H1 (cell line): ENCODE measurements at regions not wholly inside any gene's neighbourhood (a gene's known extent, or its start where the extent isn't known, plus 50 kb on each side); places are given as distances from the start of the nearest gene placed in this dataset.

Source experiments
- CTCF ChIA-PET: fragments of 300-600 bp; sonication (Branson Sonifier 250); formaldehyde crosslinking; loops from one replicate; lab custom pipeline; 2021; ENCODE audit not compliant: partially characterized antibody; lab: Charles Lee
- POLR2A ChIA-PET: fragments of 300-600 bp; sonication (Branson Sonifier 250); formaldehyde crosslinking; loops from one replicate; lab custom pipeline; 2021; ENCODE audit warnings: inconsistent platforms; ENCODE audit not compliant: partially characterized antibody; lab: Charles Lee
- DNase-seq, 2 experiments: peaks; one replicate each; pipeline versions ENCODE4 v3.0.0 to v3.0.0-alpha.2; 2010 to 2022; ENCODE audit warnings: low spot score in 2 of 2, low read depth in 1 of 2, mixed read lengths in 1 of 2
- FAIRE-seq: peaks from 2 replicates; lab custom pipeline; 2011; peaks lifted over from hg19 to GRCh38; lab: Jason Lieb, UNC
- H2AFZ ChIP-seq: 2 replicates; pipeline ENCODE4 v1.8.1; 2012; ENCODE audit warnings: low read length, inconsistent platforms
- H2AK5ac ChIP-seq: 2 replicates; pipeline ENCODE4 v1.6.1; 2013; ENCODE audit warnings: low read depth, low read length
- H2BK120ac ChIP-seq: replicated peaks from 2 replicates; pipeline ENCODE3; 2013; ENCODE audit warnings: low read depth, low read length, inconsistent platforms
- H2BK12ac ChIP-seq: 2 replicates; pipeline ENCODE4 v1.6.1; 2013; ENCODE audit warnings: low read depth, low read length
- H2BK15ac ChIP-seq: 2 replicates; pipeline ENCODE4 v1.6.1; 2013; ENCODE audit warnings: low read length
- H2BK20ac ChIP-seq: 2 replicates; pipeline ENCODE4 v1.6.1; 2013; ENCODE audit warnings: low read length
- H2BK5ac ChIP-seq: 2 replicates; pipeline ENCODE4 v1.6.1; 2013; ENCODE audit warnings: low read depth, low read length
- H3K14ac ChIP-seq: 2 replicates; pipeline ENCODE4 v1.6.1; 2013; ENCODE audit warnings: inconsistent platforms; ENCODE audit not compliant: insufficient read length
- H3K18ac ChIP-seq: 2 replicates; pipeline ENCODE4 v1.6.1; 2013; ENCODE audit warnings: low read length; ENCODE audit errors: extremely low read depth
- H3K23ac ChIP-seq: 2 replicates; pipeline ENCODE4 v1.6.1; 2013; ENCODE audit warnings: inconsistent platforms; ENCODE audit not compliant: insufficient read length
- H3K23me2 ChIP-seq: 2 replicates; pipeline ENCODE4 v1.6.1; 2013; ENCODE audit warnings: low read depth, low read length
- H3K27ac ChIP-seq: 2 replicates; pipeline ENCODE4 v1.6.1; 2011; ENCODE audit warnings: low read depth, low read length, inconsistent platforms
- H3K27me3 ChIP-seq, 4 experiments: replicated peaks in 1 of 4; 1 replicate in 1 of 4; 2 replicates in 3 of 4; pipeline versions ENCODE4 v1.6.1 to v1.8.1; 2011 to 2013; ENCODE audit warnings: low read length in 3 of 4, mild to moderate bottlenecking in 3 of 4, inconsistent platforms in 2 of 4, mixed read lengths in 2 of 4, moderate library complexity in 1 of 4; ENCODE audit not compliant: control insufficient read depth in 3 of 4, insufficient read depth in 3 of 4; ENCODE audit errors: extremely low read depth in 1 of 4
- H3K36me3 ChIP-seq, 4 experiments: 2 replicates each; pipeline versions ENCODE4 v1.6.1 to v1.8.1; 2011 to 2013; ENCODE audit warnings: mild to moderate bottlenecking in 4 of 4, low read length in 3 of 4, moderate library complexity in 2 of 4, control low read depth in 1 of 4, inconsistent platforms in 1 of 4; ENCODE audit not compliant: insufficient read depth in 4 of 4, control insufficient read depth in 2 of 4
- H3K4ac ChIP-seq: replicated peaks from 2 replicates; pipeline ENCODE3; 2013; ENCODE audit warnings: low read length, low read depth, mixed read lengths, inconsistent platforms; ENCODE audit not compliant: insufficient read length
- H3K4me1 ChIP-seq, 4 experiments: replicated peaks in 1 of 4; 1 replicate in 1 of 4; 2 replicates in 3 of 4; pipeline versions ENCODE4 v1.6.1 to v1.8.1; 2011 to 2013; ENCODE audit warnings: low read length in 3 of 4, inconsistent platforms in 2 of 4, mixed read lengths in 1 of 4; ENCODE audit not compliant: insufficient read depth in 4 of 4, control insufficient read depth in 3 of 4
- H3K4me2 ChIP-seq, 2 experiments: 2 replicates each; pipeline versions ENCODE4 v1.6.1 to v1.8.1; 2011 to 2013; ENCODE audit warnings: low read depth in 2 of 2, low read length in 2 of 2, control low read depth in 1 of 2, inconsistent platforms in 1 of 2, mild to moderate bottlenecking in 1 of 2; ENCODE audit not compliant: insufficient read depth in 1 of 2
- H3K4me3 ChIP-seq, 4 experiments: fragments of 200-600, 300-600 bp in 1 of 4; sonication (generic), shearing (Covaris generic), sonication (Bioruptor Twin) in 1 of 4; 2 replicates each; pipeline versions ENCODE4 v1.5.1 to v1.8.1; 2011 to 2016; ENCODE audit warnings: low read length in 4 of 4, low read depth in 3 of 4, control low read depth in 2 of 4, inconsistent platforms in 2 of 4, mild to moderate bottlenecking in 2 of 4, mixed read lengths in 1 of 4, moderate library complexity in 1 of 4; ENCODE audit not compliant: insufficient read depth in 2 of 4; ENCODE audit errors: extremely low read depth in 1 of 4
- H3K56ac ChIP-seq: replicated peaks from 2 replicates; pipeline ENCODE3; 2013; ENCODE audit warnings: low read depth, mild to moderate bottlenecking, mixed read lengths, low read length, inconsistent platforms; ENCODE audit not compliant: insufficient read length
- H3K79me1 ChIP-seq: 2 replicates; pipeline ENCODE4 v1.6.1; 2013; ENCODE audit warnings: low read depth, low read length, control low read depth
- H3K79me2 ChIP-seq, 2 experiments: 2 replicates each; pipeline versions ENCODE4 v1.6.1 to v1.8.1; 2012 to 2013; ENCODE audit warnings: low read length in 2 of 2, mild to moderate bottlenecking in 2 of 2, inconsistent platforms in 1 of 2; ENCODE audit not compliant: insufficient read depth in 2 of 2, control insufficient read depth in 1 of 2
- H3K9ac ChIP-seq, 4 experiments: replicated peaks in 1 of 4; 1 replicate in 1 of 4; 2 replicates in 3 of 4; pipeline versions ENCODE4 v1.6.1 to v1.8.1; 2011 to 2013; ENCODE audit warnings: low read depth in 3 of 4, low read length in 3 of 4, control low read depth in 2 of 4, mild to moderate bottlenecking in 2 of 4, moderate library complexity in 2 of 4, inconsistent platforms in 1 of 4; ENCODE audit errors: extremely low read depth in 1 of 4
- H3K9me3 ChIP-seq, 2 experiments: 2 replicates each; pipeline versions ENCODE4 v1.6.1 to v1.8.1; 2012 to 2013; ENCODE audit warnings: mild to moderate bottlenecking in 2 of 2, moderate library complexity in 2 of 2, control low read depth in 1 of 2, inconsistent platforms in 1 of 2, low read depth in 1 of 2, low read length in 1 of 2, mixed read lengths in 1 of 2; ENCODE audit not compliant: insufficient read depth in 2 of 2
- H4K20me1 ChIP-seq, 2 experiments: replicated peaks in 1 of 2; 2 replicates each; pipeline versions ENCODE3 to v1.8.1; 2011 to 2013; ENCODE audit warnings: inconsistent platforms in 2 of 2, low read length in 2 of 2, mild to moderate bottlenecking in 1 of 2; ENCODE audit not compliant: insufficient read depth in 2 of 2, control insufficient read depth in 1 of 2
- H4K5ac ChIP-seq: 2 replicates; pipeline ENCODE4 v1.6.1; 2013; ENCODE audit warnings: low read length, low read depth, mixed read lengths, inconsistent platforms; ENCODE audit not compliant: insufficient read length
- H4K8ac ChIP-seq: 2 replicates; pipeline ENCODE4 v1.8.0; 2013; ENCODE audit warnings: mild to moderate bottlenecking, moderate library complexity, low read length, inconsistent platforms; ENCODE audit not compliant: insufficient read depth; ENCODE audit errors: extremely low read depth
- H4K91ac ChIP-seq: replicated peaks from 2 replicates; pipeline ENCODE3; 2013; ENCODE audit warnings: low read length, mixed read lengths, inconsistent platforms; ENCODE audit not compliant: insufficient read length
- BRCA1 ChIP-seq: IDR thresholded peaks from 2 replicates; pipeline ENCODE4 v1.6.1; 2012; ENCODE audit warnings: low read depth, low read length, improper control_type of control experiment
- CHD1 ChIP-seq: IDR thresholded peaks from 2 replicates; pipeline ENCODE4 v1.6.1; 2012; ENCODE audit warnings: low read depth, low read length, improper control_type of control experiment
- CHD2 ChIP-seq: IDR thresholded peaks from 2 replicates; pipeline ENCODE4 v1.6.1; 2012; ENCODE audit warnings: low read length, improper control_type of control experiment
- CREB1 ChIP-seq: IDR thresholded peaks from 2 replicates; pipeline ENCODE4 v1.6.1; 2012; ENCODE audit warnings: inconsistent platforms
- EP300 ChIP-seq, 2 experiments: IDR thresholded peaks; 1 replicate in 1 of 2; 2 replicates in 1 of 2; pipeline ENCODE4 v1.6.1; 2011 to 2012; ENCODE audit warnings: low read depth in 2 of 2, low read length in 2 of 2, mild to moderate bottlenecking in 2 of 2, borderline replicate concordance in 1 of 2, inconsistent platforms in 1 of 2, moderate library complexity in 1 of 2
- EZH2 ChIP-seq: fragments of 200-600 bp; sonication (generic); IDR thresholded peaks from 2 replicates; pipeline ENCODE4 v1.7.1; 2012; ENCODE audit warnings: low read depth, mild to moderate bottlenecking, moderate library complexity, low read length, inconsistent platforms; ENCODE audit not compliant: severe bottlenecking
- POU5F1 ChIP-seq: IDR thresholded peaks from 2 replicates; pipeline ENCODE4 v1.6.1; 2011; ENCODE audit warnings: low read depth, mild to moderate bottlenecking, low read length, moderate library complexity
- RAD21 ChIP-seq, 2 experiments: IDR thresholded peaks in 1 of 2; conservative IDR thresholded peaks in 1 of 2; 2 replicates each; pipeline ENCODE4 v1.6.1; 2011; ENCODE audit warnings: low read depth in 2 of 2, low read length in 2 of 2, improper control_type of control experiment in 1 of 2, inconsistent platforms in 1 of 2, mild to moderate bottlenecking in 1 of 2, moderate library complexity in 1 of 2
- RXRA ChIP-seq: IDR thresholded peaks from 2 replicates; pipeline ENCODE4 v1.6.1; 2011; ENCODE audit warnings: low read depth, mild to moderate bottlenecking, low read length, moderate library complexity; ENCODE audit not compliant: insufficient read depth
- SUZ12 ChIP-seq: fragments of 200-600 bp; sonication (generic); IDR thresholded peaks from 2 replicates; pipeline ENCODE4 v1.6.1; 2012; ENCODE audit warnings: mild to moderate bottlenecking, inconsistent platforms, low read length, moderate library complexity, mixed read lengths
- YY1 ChIP-seq: IDR thresholded peaks from 2 replicates; pipeline ENCODE4 v1.6.1; 2011; ENCODE audit warnings: low read depth, mild to moderate bottlenecking, low read length
- WGBS, 2 experiments: shearing (Covaris generic) in 1 of 2; methylation state at CpG; one replicate each; pipeline versions ENCODE4 v1.1.6 to v1.1.7; 2013 to 2015; ENCODE audit warnings: low lambda C conversion rate in 2 of 2, mixed read lengths in 2 of 2, inconsistent platforms in 1 of 2, low coverage in 1 of 2, missing lambda C conversion rate in 1 of 2; ENCODE audit not compliant: insufficient replicate concordance in 2 of 2, insufficient coverage in 1 of 2, insufficient read length in 1 of 2; ENCODE audit errors: extremely low coverage in 1 of 2, missing lambda C conversion rate in 1 of 2; 5-methylcytosine and 5-hydroxymethylcytosine counted together

GRCh38 chr10:7046615-7047014 lies 364.2 kb downstream of the SFMBT2 start:
- H3K36me3 ChIP-seq = no peaks in the 10 kb centered on the region; a peak in 1 of 8 replicates
- POLR2A ChIA-PET = interaction anchor here (0.6 kb wide), 1 partner anchor 669 kb away, joined by 7 read pairs; no protein-coding TSS in a partner anchor
- FAIRE-seq = no peak

More at GRCh38 chr10:7046615-7047014, 364.2 kb downstream of the SFMBT2 start:
- H2BK15ac ChIP-seq = no peak overlapping the region
- no peak overlapping the region for H3K56ac ChIP-seq
- H2BK20ac ChIP-seq = no peak overlapping the region
- no peak overlapping the region for H3K4me3 ChIP-seq
- H2BK12ac ChIP-seq = no peak overlapping the region
- no peak overlapping the region for H3K27ac ChIP-seq
- H3K79me2 ChIP-seq = no peaks in the 10 kb centered on the region
- H4K20me1 ChIP-seq = peaks cover 0 to 2% of the 10 kb centered on the region in 2 experiments
- no peak overlapping the region for H3K4ac ChIP-seq
- no peak overlapping the region for H2BK5ac ChIP-seq
- H4K8ac ChIP-seq = no peak overlapping the region
- H3K27me3 ChIP-seq = no peaks in the 10 kb centered on the region
- no peak overlapping the region for H2AK5ac ChIP-seq
- WGBS, 2 experiments = 86% methylated on average over 2 of the region's 2 CpGs; no CpG with 5 or more reads in 1 of the 2 experiments
- H4K5ac ChIP-seq = no peak overlapping the region
- no peaks in the 10 kb centered on the region for H3K4me1 ChIP-seq
- no peak overlapping the region for H2BK120ac ChIP-seq
- H2AFZ ChIP-seq = no peak overlapping the region
- CTCF ChIA-PET = interaction anchor here (0.9 to 1.0 kb wide), 2 partner anchors 8 to 15 kb away, joined by 3 to 4 read pairs; no protein-coding TSS in a partner anchor
- no peak overlapping the region for H3K18ac ChIP-seq
- DNase-seq = no peak
- no peak overlapping the region for H3K9ac ChIP-seq
- TF ChIP-seq CHD2 (no peak), RAD21 (IDR thresholded peaks at IDR 0.05 in 1 of 2, conservative IDR thresholded peaks at IDR 0.05 in 1 of 2; ENCODE audit: low read depth in 2 of 2, low read length in 2 of 2) (no peak), CREB1 (no peak), POU5F1 (no peak), CHD1 (no peak), SUZ12 (no peak), EZH2 (no peak), YY1 (no peak), RXRA (no peak), BRCA1 (no peak), EP300 (IDR thresholded peaks at IDR 0.05; ENCODE audit: borderline replicate concordance in 1 of 2, low read depth in 2 of 2, low read length in 2 of 2) (no peak)
- TF ChIP-seq, all 59 proteins: peak for 0
- Histone ChIP-seq H3K14ac (no peak overlapping the region), H4K91ac (no peak overlapping the region), H3K23me2 (no peaks in the 10 kb centered on the region), H3K23ac (no peak overlapping the region), H3K4me2 (no peak overlapping the region), H3K79me1 (no peaks in the 10 kb centered on the region), H3K9me3 (peaks cover 0 to 6% of the 10 kb centered on the region in 2 experiments; a peak in 1 of 4 replicates)
